Panc1 (cell line): ENCODE measurements at regions not wholly inside any gene's neighbourhood (a gene's known extent, or its start where the extent isn't known, plus 50 kb on each side); places are given as distances from the start of the nearest gene placed in this dataset.

ENCODE experiments used
- ATAC-seq: fragments of 200-7000 bp; cut with Tn5 transposase; 2 replicates; pipeline ENCODE4 v1.9.1; 2020; ENCODE audit warnings: mild to moderate bottlenecking, moderate library complexity
- BruUV-seq: library from RNA; stranded (reverse); fragments of 400-500 nt; replicated peaks from 2 replicates; lab custom pipeline; 2021; lab: Mats Ljungman, UMichigan
- CTCF ChIA-PET: fragments of 300-600 bp; sonication (Branson Sonifier 250); formaldehyde crosslinking; loops from one replicate; lab custom pipeline; 2022; ENCODE audit warnings: antibody characterized with exemption; lab: Charles Lee
- POLR2A ChIA-PET: fragments of 300-600 bp; sonication (Branson Sonifier 250); formaldehyde crosslinking; loops from one replicate; lab custom pipeline; 2022; ENCODE audit warnings: antibody characterized with exemption; lab: Charles Lee
- DNase-seq: peaks from one replicate; pipeline ENCODE4 v3.0.0-alpha.2; 2010; ENCODE audit warnings: low read depth, low spot score
- H3K27ac ChIP-seq: 2 replicates; pipeline ENCODE4 v1.5.1; 2011; ENCODE audit warnings: mild to moderate bottlenecking, low read length, inconsistent platforms
- H3K27me3 ChIP-seq: fragments of 200-500 bp; sonication (Bioruptor generic); 2 replicates; pipeline ENCODE4 v1.6.0; 2014; ENCODE audit warnings: low read length, inconsistent platforms; ENCODE audit not compliant: control insufficient read depth, insufficient read depth
- H3K36me3 ChIP-seq: fragments of 200-500 bp; sonication (Bioruptor generic); 2 replicates; pipeline ENCODE4 v1.5.1; 2014; ENCODE audit warnings: inconsistent platforms, mild to moderate bottlenecking, low read length, moderate library complexity; ENCODE audit not compliant: control insufficient read depth, insufficient read depth
- H3K4me1 ChIP-seq: 2 replicates; pipeline ENCODE4 v1.5.1; 2011; ENCODE audit warnings: inconsistent platforms, mild to moderate bottlenecking, low read length, moderate library complexity; ENCODE audit not compliant: control insufficient read depth, insufficient read depth
- H3K4me3 ChIP-seq, 2 experiments: 2 replicates each; pipeline ENCODE4 v1.5.1; 2011 to 2012; ENCODE audit warnings: low read depth in 2 of 2, low read length in 2 of 2, mild to moderate bottlenecking in 2 of 2, inconsistent platforms in 1 of 2, moderate library complexity in 1 of 2
- H3K9me3 ChIP-seq: fragments of 200-500 bp; sonication (Bioruptor generic); 2 replicates; pipeline ENCODE4 v1.5.1; 2014; ENCODE audit warnings: low read depth, mild to moderate bottlenecking, inconsistent platforms, low read length, moderate library complexity; ENCODE audit not compliant: control insufficient read depth, insufficient read depth
- POLR2AphosphoS5 ChIP-seq: IDR thresholded peaks from 2 replicates; pipeline ENCODE4 v1.6.1; 2012; ENCODE audit warnings: mild to moderate bottlenecking, low read depth, low read length, moderate library complexity
- REST ChIP-seq, 2 experiments: IDR thresholded peaks; 2 replicates each; pipeline ENCODE4 v1.6.1; 2011 to 2012; ENCODE audit warnings: low read depth in 2 of 2, control low read depth in 1 of 2, low read length in 1 of 2, mild to moderate bottlenecking in 1 of 2, moderate library complexity in 1 of 2; ENCODE audit not compliant: insufficient read depth in 1 of 2
- SIN3A ChIP-seq: IDR thresholded peaks from 2 replicates; pipeline ENCODE4 v1.6.1; 2012; ENCODE audit warnings: low read depth, mild to moderate bottlenecking, low read length, moderate library complexity, borderline replicate concordance; ENCODE audit not compliant: insufficient read depth
- TCF7L2 ChIP-seq: IDR thresholded peaks from 2 replicates; pipeline ENCODE4 v1.6.1; 2011; ENCODE audit warnings: mild to moderate bottlenecking, low read depth, low read length, inconsistent platforms
- in situ Hi-C: cut with HindIII; loops from 2 replicates; pipeline ENCODE4 v1.10.0; 2016; ENCODE audit warnings: low sequenced_read_pairs, low pct_unique_long_range_greater_than_20kb
- intact Hi-C: fragments of 100-400 bp; cut with micrococcal nuclease; formaldehyde crosslinking; loops from one replicate; pipeline ENCODE4 v1.10.0; 2022; ENCODE audit not compliant: unreplicated experiment
- TF ChIP-seq, protein P1 (sequence below): fragments of 450-650 bp; IDR thresholded peaks from 2 replicates; pipeline ENCODE4 v1.5.1; 2017; ENCODE audit warnings: mild to moderate bottlenecking

GRCh38 chr17:36668824-36669223, 67.4 kb downstream of the MRM1 start:
- no peak for TF ChIP-seq REST (IDR thresholded peaks at IDR 0.05; ENCODE audit: insufficient read depth in 1 of 2, low read depth in 2 of 2, low read length in 1 of 2)
- BruUV-seq: no TSS peak
- no peaks in the 10 kb centered on the region for H3K4me1 ChIP-seq
- H3K27ac ChIP-seq: no peak overlapping the region
- ATAC-seq: no peak
- H3K36me3 ChIP-seq: no peaks in the 10 kb centered on the region
- CTCF ChIA-PET: no interaction called here
- no peaks in the 10 kb centered on the region for H3K9me3 ChIP-seq
- POLR2A ChIA-PET: no interaction called here
- no peak overlapping the region for H3K4me3 ChIP-seq
- in situ Hi-C loops: no loop called here
- no peaks in the 10 kb centered on the region for H3K27me3 ChIP-seq
- intact Hi-C loops: no loop called here
- no peak for DNase-seq

DNA sequence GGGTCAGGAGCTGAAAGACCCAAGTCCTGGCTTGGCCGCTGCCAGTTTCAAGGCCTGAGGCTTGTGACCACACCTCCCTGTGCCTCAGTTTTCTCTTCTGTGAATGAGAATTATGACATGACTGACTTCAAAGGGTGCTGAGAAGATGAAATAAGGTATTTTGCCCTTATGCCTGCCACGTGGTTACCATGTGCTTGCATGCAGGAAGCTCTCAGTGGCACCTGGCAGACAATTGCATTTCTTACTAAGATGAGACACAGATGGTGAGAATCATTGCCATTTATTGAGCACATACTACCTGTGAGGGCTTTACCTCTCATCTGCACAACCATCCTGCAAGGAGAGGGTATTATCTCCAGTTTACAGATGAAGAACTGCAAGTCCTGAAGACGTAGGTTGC, 69.8 kb downstream of the MRM1 start:
- DNase-seq (no peak), ATAC-seq (no peak)
- Histone ChIP-seq H3K27ac (no peak overlapping the region), H3K4me1 (no peaks in the 10 kb centered on the region), H3K36me3 (no peaks in the 10 kb centered on the region), H3K4me3 (no peak overlapping the region), H3K9me3 (no peaks in the 10 kb centered on the region), H3K27me3 (no peaks in the 10 kb centered on the region)
- intact Hi-C loops (no loop called here), in situ Hi-C loops (no loop called here)
- BruUV-seq: no TSS peak
- no peak for TF ChIP-seq POLR2AphosphoS5
- no peak for TF ChIP-seq REST (IDR thresholded peaks at IDR 0.05; ENCODE audit: insufficient read depth in 1 of 2, low read depth in 2 of 2, low read length in 1 of 2)
- TF ChIP-seq, protein P1, sequence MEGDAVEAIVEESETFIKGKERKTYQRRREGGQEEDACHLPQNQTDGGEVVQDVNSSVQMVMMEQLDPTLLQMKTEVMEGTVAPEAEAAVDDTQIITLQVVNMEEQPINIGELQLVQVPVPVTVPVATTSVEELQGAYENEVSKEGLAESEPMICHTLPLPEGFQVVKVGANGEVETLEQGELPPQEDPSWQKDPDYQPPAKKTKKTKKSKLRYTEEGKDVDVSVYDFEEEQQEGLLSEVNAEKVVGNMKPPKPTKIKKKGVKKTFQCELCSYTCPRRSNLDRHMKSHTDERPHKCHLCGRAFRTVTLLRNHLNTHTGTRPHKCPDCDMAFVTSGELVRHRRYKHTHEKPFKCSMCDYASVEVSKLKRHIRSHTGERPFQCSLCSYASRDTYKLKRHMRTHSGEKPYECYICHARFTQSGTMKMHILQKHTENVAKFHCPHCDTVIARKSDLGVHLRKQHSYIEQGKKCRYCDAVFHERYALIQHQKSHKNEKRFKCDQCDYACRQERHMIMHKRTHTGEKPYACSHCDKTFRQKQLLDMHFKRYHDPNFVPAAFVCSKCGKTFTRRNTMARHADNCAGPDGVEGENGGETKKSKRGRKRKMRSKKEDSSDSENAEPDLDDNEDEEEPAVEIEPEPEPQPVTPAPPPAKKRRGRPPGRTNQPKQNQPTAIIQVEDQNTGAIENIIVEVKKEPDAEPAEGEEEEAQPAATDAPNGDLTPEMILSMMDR: no peak
- no peak for TF ChIP-seq SIN3A
- TF ChIP-seq TCF7L2: no peak
- POLR2A ChIA-PET: no interaction called here
- CTCF ChIA-PET: interaction anchor here (0.6 kb wide), 1 partner anchor 272 kb away, joined by 3 read pairs; no protein-coding TSS in a partner anchor
